ENCODE measurements at regions not wholly inside any gene's neighbourhood (a gene's known extent, or its start where the extent isn't known, plus 50 kb on each side); places are given as distances from the start of the nearest gene placed in this dataset.

- Histone ChIP-seq H3K4me3 (replicated peaks; ENCODE audit: insufficient read depth, low read length) (no peak overlapping the region), H3K27ac (replicated peaks) (no peak overlapping the region), H3K27me3 (ENCODE audit: insufficient read depth, poor library complexity, severe bottlenecking) (no peaks in the 10 kb centered on the region)
- no peak for TF ChIP-seq CTCF (IDR thresholded peaks at IDR 0.05; ENCODE audit: insufficient read depth, low read length)
- DNase-seq (ENCODE audit: low read depth in 1 of 2, low spot score in 1 of 2): no peak
These were observed 153.8 kb upstream of the LHX5 start for GRCh38 chr12:113625499-113625898.

GRCh38 chr12:113622410-113622809 is 150.7 kb upstream of the LHX5 start:
- no peak for DNase-seq (ENCODE audit: low read depth in 1 of 2, low spot score in 1 of 2)
- no peak overlapping the region for H3K27ac ChIP-seq (replicated peaks)
- TF ChIP-seq GABPA (IDR thresholded peaks at IDR 0.05; ENCODE audit: low read depth) (no peak), POLR2AphosphoS5 (IDR thresholded peaks at IDR 0.05; ENCODE audit: low read depth) (no peak), REST (IDR thresholded peaks at IDR 0.05; ENCODE audit: insufficient replicate concordance, low read depth) (no peak), CTCF (IDR thresholded peaks at IDR 0.05; ENCODE audit: insufficient read depth, low read length) (no peak), SPI1 (IDR thresholded peaks at IDR 0.05; ENCODE audit: borderline replicate concordance, low read depth) (no peak)
- no peaks in the 10 kb centered on the region for H3K27me3 ChIP-seq (ENCODE audit: insufficient read depth, poor library complexity, severe bottlenecking)
- H3K4me3 ChIP-seq (replicated peaks; ENCODE audit: insufficient read depth, low read length): no peak overlapping the region

- Histone ChIP-seq H3K4me3 (replicated peaks; ENCODE audit: insufficient read depth, low read length) (no peak overlapping the region), H3K27me3 (ENCODE audit: insufficient read depth, poor library complexity, severe bottlenecking) (no peaks in the 10 kb centered on the region), H3K27ac (replicated peaks) (no peak overlapping the region)
- TF ChIP-seq GABPA (IDR thresholded peaks at IDR 0.05; ENCODE audit: low read depth): no peak
- no peak for TF ChIP-seq POLR2AphosphoS5 (IDR thresholded peaks at IDR 0.05; ENCODE audit: low read depth)
- no peak for TF ChIP-seq REST (IDR thresholded peaks at IDR 0.05; ENCODE audit: insufficient replicate concordance, low read depth)
- TF ChIP-seq SPI1 (IDR thresholded peaks at IDR 0.05; ENCODE audit: borderline replicate concordance, low read depth): no peak
- TF ChIP-seq CTCF (IDR thresholded peaks at IDR 0.05; ENCODE audit: insufficient read depth, low read length): no peak
- no peak for DNase-seq (ENCODE audit: low read depth in 1 of 2, low spot score in 1 of 2)
These were observed 148.8 kb upstream of the LHX5 start for GRCh38 chr12:113620437-113620976.

- H3K4me3 ChIP-seq (replicated peaks; ENCODE audit: insufficient read depth, low read length): no peak overlapping the region
- TF ChIP-seq SPI1 (IDR thresholded peaks at IDR 0.05; ENCODE audit: borderline replicate concordance, low read depth) (no peak), REST (IDR thresholded peaks at IDR 0.05; ENCODE audit: insufficient replicate concordance, low read depth) (no peak), CTCF (IDR thresholded peaks at IDR 0.05; ENCODE audit: insufficient read depth, low read length) (no peak), GABPA (IDR thresholded peaks at IDR 0.05; ENCODE audit: low read depth) (no peak), POLR2AphosphoS5 (IDR thresholded peaks at IDR 0.05; ENCODE audit: low read depth) (no peak)
- H3K27me3 ChIP-seq (ENCODE audit: insufficient read depth, poor library complexity, severe bottlenecking): no peaks in the 10 kb centered on the region
- DNase-seq (ENCODE audit: low read depth in 1 of 2, low spot score in 1 of 2): no peak
- no peak overlapping the region for H3K27ac ChIP-seq (replicated peaks)
These were observed 147.5 kb upstream of the LHX5 start for GRCh38 chr12:113619202-113619601.

Data from HL-60 (cell line).